ENCODE measurements at regions not wholly inside any gene's neighbourhood (a gene's known extent, or its start where the extent isn't known, plus 50 kb on each side); places are given as distances from the start of the nearest gene placed in this dataset.

DNA sequence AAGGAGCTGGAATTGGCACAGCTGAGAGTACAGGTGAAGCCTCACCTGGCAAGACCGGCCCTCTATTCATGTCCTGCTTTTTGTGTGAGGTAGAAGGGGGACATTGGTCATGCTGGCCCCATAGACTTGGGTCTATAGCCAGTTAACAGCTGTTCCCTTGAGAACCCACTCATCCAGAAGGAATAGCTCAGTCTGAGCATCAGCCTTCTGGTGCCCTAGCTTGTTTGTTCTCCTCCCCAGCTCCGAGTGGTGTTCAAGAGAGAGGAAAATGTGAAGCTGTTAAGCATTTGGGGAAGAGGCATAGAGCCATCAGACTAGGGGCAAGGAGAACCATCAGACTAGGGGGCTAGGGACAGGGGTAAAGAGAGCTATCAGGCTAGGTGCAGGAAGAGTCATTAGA, 290.9 kb downstream of the SIPA1L2 start:
- TF ChIP-seq ZNF274 (IDR thresholded peaks at IDR 0.05; ENCODE audit: low read depth, low read length) (no peak), SUZ12 (IDR thresholded peaks at IDR 0.05; ENCODE audit: extremely low read depth, insufficient read depth, insufficient read length) (no peak), YY1 (IDR thresholded peaks at IDR 0.05; ENCODE audit: insufficient read depth, insufficient read length) (no peak)
